NCI-H510A (cell line): ENCODE measurements at regions not wholly inside any gene's neighbourhood (a gene's known extent, or its start where the extent isn't known, plus 50 kb on each side); places are given as distances from the start of the nearest gene placed in this dataset.

Source experiments
- DNase-seq: peaks from one replicate; lab custom pipeline; 2025; lab: John Stamatoyannopoulos, UW

GRCh38 chr9:7239708-7240107 is 481.9 kb downstream of the KDM4C start:
- no peak for DNase-seq

- DNase-seq = no peak
Measured at GRCh38 chr9:7238247-7238637, 480.5 kb downstream of the KDM4C start.

- no peak for DNase-seq
Measured at GRCh38 chr9:7237473-7238246, 479.9 kb downstream of the KDM4C start.

GRCh38 chr9:7236186-7236585 is 478.4 kb downstream of the KDM4C start:
- DNase-seq = no peak

- DNase-seq = no peak
Measured at GRCh38 chr9:7234144-7234543, 476.4 kb downstream of the KDM4C start.

GRCh38 chr9:7229571-7229970 is 471.8 kb downstream of the KDM4C start:
- DNase-seq = no peak

- DNase-seq = no peak
Measured at GRCh38 chr9:7228726-7229125, 471.0 kb downstream of the KDM4C start.

- DNase-seq = no peak
Measured at GRCh38 chr9:7227951-7228350, 470.2 kb downstream of the KDM4C start.

GRCh38 chr9:7226007-7226640 is 468.4 kb downstream of the KDM4C start:
- DNase-seq = no peak
